ENCODE measurements at regions not wholly inside any gene's neighbourhood (a gene's known extent, or its start where the extent isn't known, plus 50 kb on each side); places are given as distances from the start of the nearest gene placed in this dataset.
"Not testable (repeated sequence)": the region's sequence is repeated elsewhere in the genome, so short reads cannot be mapped to it uniquely, and the experiment has no call there.

DNA sequence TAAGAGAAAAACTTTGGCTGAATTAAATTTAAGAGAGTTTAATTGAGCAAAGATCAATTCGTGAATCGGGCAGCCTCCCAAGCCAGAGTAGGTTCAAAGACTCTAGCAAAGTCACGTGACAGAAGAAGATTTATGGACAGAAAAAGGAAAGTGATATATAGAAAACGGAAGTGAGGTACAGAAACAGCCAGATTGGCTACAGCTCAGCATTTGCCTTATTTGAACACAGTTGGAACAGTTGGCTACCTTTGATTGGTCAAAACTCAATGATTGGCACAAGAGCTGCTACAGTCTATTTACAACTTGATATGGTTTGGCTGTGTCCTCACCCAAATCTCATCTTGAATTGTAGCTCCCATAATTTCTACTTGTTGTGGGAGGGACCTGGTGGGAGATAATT is 102.6 kb downstream of the PLG start:
- no peak for DNase-seq

DNA sequence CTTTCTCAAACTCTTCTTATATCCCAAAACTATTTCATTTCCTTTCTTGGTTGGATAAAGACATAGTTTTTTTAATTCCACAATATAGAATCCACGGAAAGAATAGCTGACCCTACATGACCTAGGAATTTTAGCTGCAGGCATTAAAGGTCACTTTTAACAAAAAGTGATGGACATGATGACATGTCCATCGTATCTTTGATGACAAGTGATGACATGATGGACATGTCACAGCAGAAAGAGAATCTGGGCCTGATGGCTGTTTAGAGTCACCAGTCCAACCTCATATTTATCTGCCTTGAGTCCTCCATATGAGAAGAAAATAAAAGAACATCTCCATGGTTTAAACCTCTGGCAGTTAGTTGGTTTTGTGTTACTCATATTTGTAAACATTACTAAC is 106.2 kb downstream of the PLG start:
- no peak for DNase-seq

DNA sequence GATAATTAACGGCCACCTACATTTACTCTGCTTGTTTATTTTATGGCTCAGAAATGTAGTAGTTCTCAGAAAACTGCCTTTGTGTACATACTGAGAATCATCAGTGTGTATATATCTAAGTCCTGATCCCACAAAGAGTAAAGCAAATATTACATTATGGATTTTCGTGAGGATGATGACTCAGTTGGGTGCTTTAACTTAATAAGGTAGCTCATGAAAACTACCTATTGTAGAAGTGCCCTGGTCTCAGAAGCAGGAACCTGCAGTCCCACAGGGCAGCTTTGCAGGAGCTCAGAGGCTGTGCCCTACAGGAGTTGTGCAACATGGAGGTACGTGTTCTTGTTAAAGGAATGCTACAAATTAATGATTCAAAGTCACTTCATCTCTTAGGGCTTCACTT is 108.2 kb downstream of the PLG start:
- no peak for DNase-seq

DNA sequence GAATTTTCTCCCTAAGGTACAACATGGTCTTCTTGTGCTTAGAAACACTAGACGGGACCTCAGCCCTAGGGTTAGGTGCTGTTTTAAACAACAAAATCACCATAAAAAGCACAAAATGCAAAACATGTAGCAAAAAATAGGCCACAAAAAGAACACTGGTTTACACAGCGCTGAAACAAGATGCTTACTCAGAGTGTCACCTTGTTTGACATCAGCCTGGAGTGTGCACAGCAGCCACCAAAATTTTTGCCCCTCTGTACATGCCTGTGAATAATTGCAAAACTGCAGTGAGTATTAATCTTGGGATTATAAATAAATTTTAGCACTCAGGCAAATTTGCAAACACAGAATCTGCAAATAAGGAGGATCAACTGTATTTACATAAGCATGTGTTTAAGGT is 110.1 kb downstream of the PLG start:
- no peak for DNase-seq

DNA sequence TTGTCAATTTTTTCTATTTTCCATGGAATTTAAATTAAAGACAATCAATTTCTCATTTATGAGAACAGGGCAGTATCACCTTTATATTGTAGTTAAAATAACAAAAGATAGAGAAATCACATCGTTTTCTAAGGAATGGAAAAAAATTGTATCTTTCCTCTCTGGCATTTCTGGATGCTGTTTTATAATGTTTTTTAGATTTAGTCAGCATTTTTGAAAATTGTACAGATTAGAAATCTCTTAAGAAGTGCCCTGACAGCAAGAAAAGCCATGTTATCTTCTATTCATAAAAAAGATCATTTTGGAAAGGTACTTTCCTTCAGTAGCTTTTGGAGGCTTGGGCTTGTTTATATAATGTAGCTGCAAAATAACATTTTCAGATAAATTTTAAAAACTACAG is 116.9 kb downstream of the PLG start:
- no peak for DNase-seq

DNA sequence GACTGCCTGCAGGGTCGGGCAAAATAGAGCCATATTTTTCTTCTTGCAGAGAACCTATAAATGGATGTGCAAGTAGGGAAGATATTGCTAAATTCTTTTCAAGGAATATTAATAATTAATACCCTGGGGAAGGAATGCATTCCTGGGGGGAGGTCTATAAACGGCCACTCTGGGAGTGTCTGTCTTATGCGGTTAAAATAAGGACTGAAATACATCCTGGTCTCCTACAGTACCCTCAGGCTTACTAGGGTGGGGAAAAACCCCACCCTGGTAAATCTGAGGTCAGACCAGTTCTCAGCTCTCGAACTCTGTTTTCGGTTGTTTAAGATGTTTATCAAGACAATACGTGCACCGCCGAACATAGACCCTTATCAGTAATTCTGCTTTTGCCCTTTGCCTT is 118.6 kb downstream of the PLG start:
- not testable (repeated sequence) for DNase-seq

DNA sequence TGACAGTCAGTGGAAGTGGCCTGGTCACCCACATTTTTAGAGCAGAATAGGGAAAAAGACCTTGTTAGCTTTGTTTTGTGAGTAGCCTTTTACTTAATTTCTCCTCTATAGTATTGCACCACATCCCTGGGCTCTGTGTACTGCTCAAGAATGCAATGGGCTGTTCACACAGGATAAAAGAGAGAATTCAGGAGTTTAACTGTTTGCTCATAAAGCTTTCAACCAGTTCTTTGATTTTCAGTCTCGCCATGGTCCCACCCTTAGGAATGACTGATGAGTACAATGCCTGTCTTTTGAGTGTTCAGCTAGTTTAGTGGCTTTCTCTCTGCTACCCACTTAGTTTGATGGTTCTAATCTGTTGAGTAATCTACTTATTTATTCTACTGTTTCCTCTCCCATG is 129.7 kb downstream of the PLG start:
- no peak for DNase-seq

DNA sequence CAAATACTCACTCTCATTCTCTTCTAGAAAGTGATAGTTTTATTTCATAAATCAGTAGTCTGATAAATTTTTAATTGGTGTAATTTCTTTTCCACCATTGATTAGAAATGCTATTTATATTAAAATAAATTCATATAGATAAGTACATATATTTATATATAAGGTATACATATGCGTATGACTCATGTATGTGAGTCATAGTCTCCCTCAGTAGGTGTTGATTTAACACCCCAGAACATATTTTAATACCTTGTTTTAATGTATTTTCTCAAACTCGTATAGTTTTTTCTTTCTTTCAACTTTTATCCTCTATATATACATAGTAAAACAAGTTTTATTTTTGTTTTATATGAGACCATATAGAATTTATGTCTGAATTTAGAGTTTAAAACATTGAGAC is 130.4 kb downstream of the PLG start:
- no peak for DNase-seq

DNA sequence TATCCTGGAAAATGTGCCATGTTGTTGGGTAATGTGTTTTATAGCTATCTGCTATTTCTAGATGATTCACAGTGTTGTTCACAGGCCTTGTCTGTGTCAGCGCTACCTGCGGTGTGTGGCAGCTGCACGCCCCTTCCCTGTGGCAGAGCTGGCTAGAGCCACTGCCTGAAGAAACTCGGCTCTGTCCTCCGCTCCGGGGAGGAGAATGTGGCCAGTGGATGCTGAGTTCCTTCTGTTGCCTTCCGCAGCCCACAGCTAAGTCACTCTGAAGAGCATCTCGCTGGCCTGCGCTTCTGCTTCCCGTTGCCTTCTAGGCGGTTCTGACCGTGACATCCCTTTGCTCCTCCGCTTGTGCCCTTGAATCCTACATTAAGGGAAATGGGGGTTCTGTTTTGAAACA is 135.1 kb downstream of the PLG start:
- DNase-seq = no peak

DNA sequence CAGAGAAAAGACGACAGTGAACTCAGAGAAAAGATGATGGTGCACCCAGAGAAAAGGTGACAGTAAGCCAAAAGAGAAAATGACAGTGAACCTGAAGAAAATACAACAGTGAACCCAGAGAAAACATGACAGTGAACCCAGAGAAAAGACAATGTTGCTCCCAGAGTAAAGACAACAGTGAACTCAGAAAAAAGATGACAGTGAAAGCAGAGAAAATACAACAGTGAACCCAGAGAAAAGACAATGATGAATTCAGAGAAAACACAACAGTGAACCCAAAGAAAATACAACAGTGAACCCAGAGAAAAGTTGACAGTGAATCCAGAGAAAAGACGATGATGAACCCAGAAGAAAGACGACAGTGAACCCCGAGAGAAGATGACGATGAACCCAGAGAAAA is 140.5 kb upstream of the MAP3K4 start:
- no peak for DNase-seq

DNA sequence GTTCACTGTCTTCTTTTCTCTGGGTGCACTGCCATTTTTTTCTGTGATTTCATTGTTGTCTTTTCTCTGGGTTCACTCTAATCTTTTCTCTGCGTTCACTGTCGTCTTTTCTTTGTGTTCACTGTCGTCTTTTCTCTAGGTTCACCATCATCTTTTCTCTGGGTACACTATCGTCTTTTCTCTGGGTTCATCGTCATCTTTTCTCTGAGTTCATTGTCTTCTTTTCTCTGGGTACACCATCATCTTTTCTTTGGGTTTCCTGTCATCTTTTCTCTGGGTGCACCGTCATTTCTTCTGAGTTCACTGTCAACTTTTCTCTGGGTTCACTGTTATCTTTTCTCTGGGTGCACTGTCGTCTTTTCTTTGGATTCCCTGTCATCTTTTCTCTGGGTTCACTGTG is 137.6 kb upstream of the MAP3K4 start:
- no peak for DNase-seq

DNA sequence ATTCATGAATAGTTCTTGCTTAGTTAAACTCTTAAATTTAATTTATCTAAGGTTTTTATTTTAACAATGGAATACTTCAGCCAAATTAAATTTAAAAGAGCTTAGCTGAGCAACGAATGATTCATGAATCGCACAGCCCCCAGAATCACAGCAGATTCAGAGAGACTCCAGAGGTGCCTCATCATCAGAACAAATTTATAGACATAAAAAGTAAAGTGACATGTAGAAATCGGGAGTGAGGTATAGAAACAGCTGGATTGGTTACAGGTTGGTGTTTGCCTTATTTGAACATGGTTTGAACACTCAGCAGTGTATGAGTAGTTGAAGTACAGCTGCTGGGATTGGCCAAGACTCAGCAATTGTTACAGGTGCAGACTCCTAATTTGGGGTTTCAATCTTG is 132.7 kb upstream of the MAP3K4 start:
- DNase-seq = no peak

DNA sequence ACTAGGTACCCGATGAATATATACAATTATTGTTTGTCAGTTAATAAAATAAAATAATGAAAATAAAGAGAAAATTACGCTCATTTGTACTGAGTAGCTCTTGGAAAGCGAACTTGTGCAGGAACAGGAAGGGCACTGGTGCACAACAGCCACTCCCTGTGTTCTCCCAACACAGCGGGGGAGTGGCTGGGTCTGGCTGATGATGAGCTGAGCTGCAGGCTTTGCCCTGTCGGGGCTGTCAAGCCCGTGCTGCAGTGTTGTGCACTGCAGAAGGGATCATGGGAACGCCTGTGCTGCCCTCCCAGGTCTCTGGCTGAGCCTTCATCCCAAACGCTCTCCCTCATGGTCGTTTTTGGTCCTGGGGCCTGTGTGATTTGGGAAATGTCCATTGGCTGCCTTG is 131.7 kb upstream of the MAP3K4 start:
- no peak for DNase-seq

DNA sequence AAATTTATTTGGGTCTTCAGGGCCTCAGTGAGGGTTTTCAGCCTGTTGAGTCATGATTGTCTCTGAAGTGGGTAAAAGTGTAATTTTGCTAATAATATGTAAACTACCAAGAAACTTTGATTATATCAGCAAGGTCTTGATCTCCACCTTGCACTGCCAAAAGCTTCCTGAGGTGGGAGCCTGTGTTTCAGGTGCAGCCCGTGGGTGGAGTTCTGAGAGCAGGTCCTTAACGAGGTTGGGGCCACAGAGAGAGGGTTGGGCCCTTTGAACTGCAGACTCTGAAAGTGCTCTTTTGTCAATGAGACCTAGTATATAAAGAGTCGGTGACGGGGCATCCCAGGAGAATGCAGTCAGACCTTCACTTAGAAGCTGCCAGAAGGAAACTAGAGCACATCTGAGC is 129.7 kb upstream of the MAP3K4 start:
- no peak for DNase-seq

DNA sequence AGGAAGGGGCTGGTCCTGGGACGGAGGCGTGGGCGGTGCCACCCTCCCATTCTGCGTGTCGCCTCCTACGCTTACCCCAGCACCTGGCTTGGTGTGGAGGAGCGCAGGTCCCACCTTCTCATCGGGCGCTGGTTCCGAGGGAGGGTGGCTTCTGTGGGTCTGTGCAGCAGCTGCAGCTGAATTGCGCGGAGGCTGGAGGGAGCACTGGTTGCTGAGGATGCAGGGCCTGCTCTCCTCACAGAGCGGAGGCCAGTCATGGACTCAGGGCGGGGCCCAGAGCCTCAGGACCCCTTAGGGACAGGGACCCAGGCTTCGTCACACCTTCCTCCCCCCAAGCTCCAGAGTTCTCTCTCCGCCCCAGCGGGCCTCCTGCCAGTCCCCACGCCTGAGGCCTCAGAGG is 127.8 kb upstream of the MAP3K4 start:
- DNase-seq = no peak

DNA sequence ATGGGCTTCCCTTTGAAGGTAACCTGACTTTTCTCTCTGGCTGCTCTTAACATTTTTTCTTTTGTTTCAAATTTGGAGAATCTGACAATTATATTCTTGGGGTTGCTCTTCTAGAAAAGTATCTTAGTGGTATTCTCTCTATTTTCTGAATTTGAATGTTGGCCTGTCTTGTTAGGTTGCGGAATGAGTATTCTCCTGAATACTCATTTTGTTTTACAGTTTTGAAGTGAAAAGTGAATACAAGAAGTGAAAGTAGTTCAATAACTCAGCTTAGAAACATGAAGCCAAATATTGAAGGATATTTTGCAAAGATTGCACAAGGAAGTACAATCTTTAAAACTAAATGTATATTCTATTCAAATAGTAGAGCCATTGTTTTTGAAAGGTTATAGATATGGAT is 120.2 kb upstream of the MAP3K4 start:
- no peak for DNase-seq

DNA sequence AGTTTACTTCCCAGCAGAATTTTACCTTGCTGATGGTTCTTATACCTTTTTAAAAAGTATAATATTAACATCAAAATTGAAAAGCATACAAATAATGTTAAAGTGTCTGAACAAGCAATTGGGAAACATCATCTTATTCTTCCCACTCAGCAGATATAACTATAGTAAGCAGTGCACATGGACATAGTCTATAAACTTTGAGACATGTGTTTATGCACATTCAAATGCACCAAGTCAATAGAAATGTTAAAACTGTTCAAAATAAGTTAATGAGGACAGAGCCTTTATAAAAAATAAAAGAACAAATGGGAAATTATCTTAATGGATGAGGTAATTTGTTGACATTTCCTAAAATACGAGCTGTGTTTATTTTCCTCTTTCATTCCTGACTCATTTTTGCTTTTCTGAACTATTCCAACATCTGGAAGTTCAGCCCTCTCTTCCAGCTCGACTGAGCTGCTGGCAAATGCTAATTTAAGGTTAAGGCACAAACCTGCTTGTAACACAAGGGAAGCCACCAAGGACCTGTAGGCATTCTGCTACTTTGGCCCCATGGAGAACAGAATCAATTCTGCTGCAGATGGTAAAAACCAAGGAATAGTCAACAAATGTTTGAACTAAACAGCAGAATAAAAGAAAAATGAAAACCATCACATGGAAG is 110.3 kb upstream of the MAP3K4 start:
- DNase-seq = no peak

DNA sequence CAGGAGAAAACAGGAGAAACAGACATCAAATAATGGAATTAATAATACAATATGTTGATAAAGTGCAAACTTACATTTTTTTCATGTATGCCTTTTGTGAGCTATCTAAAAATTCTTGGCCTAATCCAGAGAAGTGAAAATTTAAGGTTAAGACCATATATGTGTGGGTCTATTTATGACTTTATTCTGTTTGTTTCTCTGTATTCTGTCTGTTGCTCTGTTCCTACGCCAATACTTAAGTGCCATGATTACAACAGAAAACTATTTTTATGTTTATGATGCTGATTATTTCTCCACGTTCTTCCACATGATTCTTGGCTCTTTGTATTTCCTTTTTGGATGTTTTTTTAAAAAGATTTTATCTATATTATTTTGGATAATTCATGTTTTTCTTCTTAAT is 109.6 kb upstream of the MAP3K4 start:
- no peak for DNase-seq

DNA sequence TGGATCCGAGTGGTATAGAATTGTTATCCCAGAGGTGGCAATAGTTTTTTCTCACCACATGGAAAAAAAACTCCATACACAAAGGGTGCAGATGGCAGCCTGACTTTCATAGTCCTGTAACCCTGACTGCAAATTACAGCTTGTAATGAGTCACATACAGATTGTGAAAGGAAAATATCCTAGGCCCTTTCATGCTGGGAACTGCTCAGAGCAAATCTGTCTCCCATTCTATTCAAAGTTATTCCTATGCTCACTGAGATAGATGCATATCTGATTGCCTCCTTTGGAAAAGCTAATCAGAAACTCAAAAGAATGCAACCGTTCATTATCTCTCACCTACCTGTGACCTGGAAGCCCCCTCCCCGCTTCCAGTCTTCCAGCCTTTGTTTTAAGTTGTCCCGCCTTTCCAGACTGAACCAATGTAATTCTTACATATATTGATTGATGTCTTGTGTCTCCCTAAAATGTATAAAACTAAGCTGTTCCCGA is 108.7 kb upstream of the MAP3K4 start:
- DNase-seq = no peak

DNA sequence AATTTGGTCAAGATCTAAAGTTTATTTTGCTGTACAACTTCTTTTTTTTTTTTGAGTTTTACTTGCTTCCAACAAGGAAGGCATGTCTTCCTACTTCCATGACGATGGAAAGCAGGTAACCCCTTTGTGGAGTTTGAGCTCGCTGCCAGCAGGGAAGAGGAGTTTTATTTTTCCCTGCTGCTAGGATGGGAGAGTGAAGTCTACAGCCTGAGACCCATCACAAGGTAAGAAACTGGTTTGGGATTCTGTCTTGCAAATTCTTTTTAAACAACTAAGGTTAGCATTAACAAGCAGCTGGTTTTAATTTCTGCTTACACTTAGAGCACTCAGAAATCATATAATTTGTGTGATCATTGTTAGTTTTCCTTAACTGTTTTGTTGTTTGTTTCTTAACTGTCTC is 108.0 kb upstream of the MAP3K4 start:
- no peak for DNase-seq

DNA sequence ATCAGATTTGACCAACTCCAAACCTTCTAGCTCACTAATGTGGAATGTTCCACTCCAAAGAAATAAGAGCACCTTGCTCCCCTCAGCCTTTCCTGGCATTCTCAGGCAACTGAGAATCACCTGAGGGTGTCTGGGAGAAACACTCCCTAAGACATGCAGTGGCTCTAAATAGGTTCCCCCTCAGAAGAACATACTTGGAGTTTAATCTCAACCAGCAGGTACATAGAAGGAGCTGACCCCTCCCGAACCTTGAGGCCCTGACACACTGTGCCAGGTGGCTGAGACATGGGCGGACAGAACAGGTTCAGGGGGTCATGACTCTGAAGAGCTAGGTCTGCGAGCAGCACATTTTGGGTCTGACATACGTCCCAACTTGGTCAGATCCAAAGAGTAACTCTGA is 107.6 kb upstream of the MAP3K4 start:
- no peak for DNase-seq

DNA sequence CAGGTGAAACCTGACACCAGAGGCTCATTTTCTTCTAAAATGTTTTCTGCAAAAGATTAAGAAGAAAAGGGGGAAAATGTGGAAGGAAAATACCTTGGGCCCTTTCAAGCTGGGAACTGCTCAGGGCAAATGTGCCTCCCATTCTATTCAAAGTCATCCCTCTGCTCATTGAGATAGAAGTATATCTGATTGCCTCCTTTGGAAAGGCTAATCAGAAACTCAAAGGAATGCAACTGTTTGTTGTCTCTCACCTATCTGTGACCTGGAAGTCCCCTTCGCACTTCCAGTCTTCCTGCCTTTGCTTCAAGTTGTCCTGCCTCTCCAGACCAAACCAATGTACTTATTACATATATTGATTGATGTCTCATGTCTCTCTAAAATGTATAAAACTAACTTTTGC is 102.4 kb upstream of the MAP3K4 start:
- not testable (repeated sequence) for DNase-seq

DNA sequence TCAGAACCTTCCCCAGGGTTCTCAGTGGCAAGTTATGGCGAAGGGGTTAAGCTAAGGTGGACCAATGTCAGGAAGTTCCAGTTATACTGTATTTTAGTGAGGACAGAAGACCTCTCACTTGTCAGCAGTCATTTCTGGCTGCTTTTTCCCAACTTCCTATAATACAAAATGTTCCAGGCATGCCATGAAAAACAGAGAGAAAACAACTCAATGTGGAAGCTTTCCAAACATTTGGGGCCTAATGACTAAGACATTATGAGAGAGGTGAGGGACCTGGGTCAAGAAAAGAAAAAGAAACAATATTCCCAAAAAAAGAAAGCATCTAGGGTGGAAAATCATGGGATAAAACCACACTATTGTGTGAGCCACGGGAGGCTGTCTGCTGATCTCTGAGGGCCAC is 99.9 kb upstream of the MAP3K4 start:
- no peak for DNase-seq

DNA sequence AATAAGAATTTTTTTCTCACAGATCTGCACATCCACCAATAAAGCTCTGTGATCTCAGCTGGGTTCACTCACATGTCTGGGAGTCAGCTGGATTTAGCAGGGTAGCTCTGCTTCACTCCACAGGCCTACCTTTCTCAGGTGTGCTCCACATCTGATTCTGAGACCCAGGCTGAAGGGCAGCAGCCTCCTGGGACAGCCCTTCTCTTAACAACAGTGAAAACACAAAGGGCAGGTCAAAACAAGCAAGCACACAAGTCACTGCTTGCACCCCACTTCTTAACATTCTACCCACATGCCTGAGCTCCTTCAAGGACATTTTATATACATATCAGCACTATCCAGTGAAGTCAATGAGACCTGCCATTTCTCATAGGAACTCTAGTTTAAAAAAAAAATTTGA is 96.0 kb upstream of the MAP3K4 start:
- no peak for DNase-seq

DNA sequence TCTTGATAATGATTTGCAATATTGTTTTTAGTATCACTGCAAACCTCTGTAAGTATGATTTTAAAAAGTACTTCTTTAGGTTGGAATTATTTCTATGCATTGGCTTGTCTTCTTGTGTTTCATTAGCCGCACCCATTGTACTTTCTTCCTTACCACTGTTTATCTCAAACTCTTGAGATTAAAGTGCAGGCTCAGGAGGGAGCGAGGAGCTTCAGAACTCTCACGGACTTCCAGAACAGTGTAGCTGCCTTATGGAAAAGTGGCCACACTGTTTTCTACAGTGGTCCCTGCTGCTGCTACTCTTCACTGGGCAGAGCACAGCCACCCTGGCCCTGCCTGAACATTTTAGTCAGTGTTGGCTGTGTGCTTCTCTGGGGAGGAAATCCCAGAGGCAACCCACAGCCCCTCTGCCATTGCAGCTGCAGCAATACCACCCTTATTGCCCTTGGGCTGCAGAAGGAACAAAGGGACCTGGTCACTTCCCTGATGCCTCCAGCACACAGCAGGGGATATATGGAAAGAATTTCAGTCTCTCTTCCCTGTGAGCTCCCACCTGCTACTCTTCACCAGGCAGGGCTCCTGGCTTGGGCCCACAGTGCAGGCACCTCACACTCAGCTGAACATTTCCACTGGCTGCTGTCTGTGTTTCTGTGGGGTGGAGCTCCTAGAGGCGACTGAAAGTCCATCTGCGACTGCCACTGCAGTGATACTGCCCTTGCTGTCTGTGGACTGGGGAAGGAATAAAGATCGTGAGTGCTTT is 91.7 kb upstream of the MAP3K4 start:
- no peak for DNase-seq
